H1 (cell line): ENCODE measurements at regions not wholly inside any gene's neighbourhood (a gene's known extent, or its start where the extent isn't known, plus 50 kb on each side); places are given as distances from the start of the nearest gene placed in this dataset.

Experiments
- CTCF ChIA-PET: fragments of 300-600 bp; sonication (Branson Sonifier 250); formaldehyde crosslinking; loops from one replicate; lab custom pipeline; 2021; ENCODE audit not compliant: partially characterized antibody; lab: Charles Lee
- POLR2A ChIA-PET: fragments of 300-600 bp; sonication (Branson Sonifier 250); formaldehyde crosslinking; loops from one replicate; lab custom pipeline; 2021; ENCODE audit warnings: inconsistent platforms; ENCODE audit not compliant: partially characterized antibody; lab: Charles Lee
- DNase-seq, 2 experiments: peaks; one replicate each; pipeline versions ENCODE4 v3.0.0 to v3.0.0-alpha.2; 2010 to 2022; ENCODE audit warnings: low spot score in 2 of 2, low read depth in 1 of 2, mixed read lengths in 1 of 2
- FAIRE-seq: peaks from 2 replicates; lab custom pipeline; 2011; peaks lifted over from hg19 to GRCh38; lab: Jason Lieb, UNC
- H2AFZ ChIP-seq: 2 replicates; pipeline ENCODE4 v1.8.1; 2012; ENCODE audit warnings: low read length, inconsistent platforms
- H2AK5ac ChIP-seq: 2 replicates; pipeline ENCODE4 v1.6.1; 2013; ENCODE audit warnings: low read depth, low read length
- H2BK120ac ChIP-seq: replicated peaks from 2 replicates; pipeline ENCODE3; 2013; ENCODE audit warnings: low read depth, low read length, inconsistent platforms
- H2BK12ac ChIP-seq: 2 replicates; pipeline ENCODE4 v1.6.1; 2013; ENCODE audit warnings: low read depth, low read length
- H2BK15ac ChIP-seq: 2 replicates; pipeline ENCODE4 v1.6.1; 2013; ENCODE audit warnings: low read length
- H2BK20ac ChIP-seq: 2 replicates; pipeline ENCODE4 v1.6.1; 2013; ENCODE audit warnings: low read length
- H2BK5ac ChIP-seq: 2 replicates; pipeline ENCODE4 v1.6.1; 2013; ENCODE audit warnings: low read depth, low read length
- H3K14ac ChIP-seq: 2 replicates; pipeline ENCODE4 v1.6.1; 2013; ENCODE audit warnings: inconsistent platforms; ENCODE audit not compliant: insufficient read length
- H3K18ac ChIP-seq: 2 replicates; pipeline ENCODE4 v1.6.1; 2013; ENCODE audit warnings: low read length; ENCODE audit errors: extremely low read depth
- H3K23ac ChIP-seq: 2 replicates; pipeline ENCODE4 v1.6.1; 2013; ENCODE audit warnings: inconsistent platforms; ENCODE audit not compliant: insufficient read length
- H3K23me2 ChIP-seq: 2 replicates; pipeline ENCODE4 v1.6.1; 2013; ENCODE audit warnings: low read depth, low read length
- H3K27ac ChIP-seq: 2 replicates; pipeline ENCODE4 v1.6.1; 2011; ENCODE audit warnings: low read depth, low read length, inconsistent platforms
- H3K27me3 ChIP-seq, 4 experiments: replicated peaks in 1 of 4; 1 replicate in 1 of 4; 2 replicates in 3 of 4; pipeline versions ENCODE4 v1.6.1 to v1.8.1; 2011 to 2013; ENCODE audit warnings: low read length in 3 of 4, mild to moderate bottlenecking in 3 of 4, inconsistent platforms in 2 of 4, mixed read lengths in 2 of 4, moderate library complexity in 1 of 4; ENCODE audit not compliant: control insufficient read depth in 3 of 4, insufficient read depth in 3 of 4; ENCODE audit errors: extremely low read depth in 1 of 4
- H3K36me3 ChIP-seq, 4 experiments: 2 replicates each; pipeline versions ENCODE4 v1.6.1 to v1.8.1; 2011 to 2013; ENCODE audit warnings: mild to moderate bottlenecking in 4 of 4, low read length in 3 of 4, moderate library complexity in 2 of 4, control low read depth in 1 of 4, inconsistent platforms in 1 of 4; ENCODE audit not compliant: insufficient read depth in 4 of 4, control insufficient read depth in 2 of 4
- H3K4ac ChIP-seq: replicated peaks from 2 replicates; pipeline ENCODE3; 2013; ENCODE audit warnings: low read length, low read depth, mixed read lengths, inconsistent platforms; ENCODE audit not compliant: insufficient read length
- H3K4me1 ChIP-seq, 4 experiments: replicated peaks in 1 of 4; 1 replicate in 1 of 4; 2 replicates in 3 of 4; pipeline versions ENCODE4 v1.6.1 to v1.8.1; 2011 to 2013; ENCODE audit warnings: low read length in 3 of 4, inconsistent platforms in 2 of 4, mixed read lengths in 1 of 4; ENCODE audit not compliant: insufficient read depth in 4 of 4, control insufficient read depth in 3 of 4
- H3K4me2 ChIP-seq, 2 experiments: 2 replicates each; pipeline versions ENCODE4 v1.6.1 to v1.8.1; 2011 to 2013; ENCODE audit warnings: low read depth in 2 of 2, low read length in 2 of 2, control low read depth in 1 of 2, inconsistent platforms in 1 of 2, mild to moderate bottlenecking in 1 of 2; ENCODE audit not compliant: insufficient read depth in 1 of 2
- H3K4me3 ChIP-seq, 4 experiments: fragments of 200-600, 300-600 bp in 1 of 4; sonication (generic), shearing (Covaris generic), sonication (Bioruptor Twin) in 1 of 4; 2 replicates each; pipeline versions ENCODE4 v1.5.1 to v1.8.1; 2011 to 2016; ENCODE audit warnings: low read length in 4 of 4, low read depth in 3 of 4, control low read depth in 2 of 4, inconsistent platforms in 2 of 4, mild to moderate bottlenecking in 2 of 4, mixed read lengths in 1 of 4, moderate library complexity in 1 of 4; ENCODE audit not compliant: insufficient read depth in 2 of 4; ENCODE audit errors: extremely low read depth in 1 of 4
- H3K56ac ChIP-seq: replicated peaks from 2 replicates; pipeline ENCODE3; 2013; ENCODE audit warnings: low read depth, mild to moderate bottlenecking, mixed read lengths, low read length, inconsistent platforms; ENCODE audit not compliant: insufficient read length
- H3K79me1 ChIP-seq: 2 replicates; pipeline ENCODE4 v1.6.1; 2013; ENCODE audit warnings: low read depth, low read length, control low read depth
- H3K79me2 ChIP-seq, 2 experiments: 2 replicates each; pipeline versions ENCODE4 v1.6.1 to v1.8.1; 2012 to 2013; ENCODE audit warnings: low read length in 2 of 2, mild to moderate bottlenecking in 2 of 2, inconsistent platforms in 1 of 2; ENCODE audit not compliant: insufficient read depth in 2 of 2, control insufficient read depth in 1 of 2
- H3K9ac ChIP-seq, 4 experiments: replicated peaks in 1 of 4; 1 replicate in 1 of 4; 2 replicates in 3 of 4; pipeline versions ENCODE4 v1.6.1 to v1.8.1; 2011 to 2013; ENCODE audit warnings: low read depth in 3 of 4, low read length in 3 of 4, control low read depth in 2 of 4, mild to moderate bottlenecking in 2 of 4, moderate library complexity in 2 of 4, inconsistent platforms in 1 of 4; ENCODE audit errors: extremely low read depth in 1 of 4
- H3K9me3 ChIP-seq, 2 experiments: 2 replicates each; pipeline versions ENCODE4 v1.6.1 to v1.8.1; 2012 to 2013; ENCODE audit warnings: mild to moderate bottlenecking in 2 of 2, moderate library complexity in 2 of 2, control low read depth in 1 of 2, inconsistent platforms in 1 of 2, low read depth in 1 of 2, low read length in 1 of 2, mixed read lengths in 1 of 2; ENCODE audit not compliant: insufficient read depth in 2 of 2
- H4K20me1 ChIP-seq, 2 experiments: replicated peaks in 1 of 2; 2 replicates each; pipeline versions ENCODE3 to v1.8.1; 2011 to 2013; ENCODE audit warnings: inconsistent platforms in 2 of 2, low read length in 2 of 2, mild to moderate bottlenecking in 1 of 2; ENCODE audit not compliant: insufficient read depth in 2 of 2, control insufficient read depth in 1 of 2
- H4K5ac ChIP-seq: 2 replicates; pipeline ENCODE4 v1.6.1; 2013; ENCODE audit warnings: low read length, low read depth, mixed read lengths, inconsistent platforms; ENCODE audit not compliant: insufficient read length
- H4K8ac ChIP-seq: 2 replicates; pipeline ENCODE4 v1.8.0; 2013; ENCODE audit warnings: mild to moderate bottlenecking, moderate library complexity, low read length, inconsistent platforms; ENCODE audit not compliant: insufficient read depth; ENCODE audit errors: extremely low read depth
- H4K91ac ChIP-seq: replicated peaks from 2 replicates; pipeline ENCODE3; 2013; ENCODE audit warnings: low read length, mixed read lengths, inconsistent platforms; ENCODE audit not compliant: insufficient read length
- ASH2L ChIP-seq: fragments of 200-600, 300-600 bp; sonication (generic); IDR thresholded peaks from one replicate; pipeline ENCODE4 v1.7.1; 2017; ENCODE audit warnings: low read length
- ATF2 ChIP-seq: IDR thresholded peaks from 2 replicates; pipeline ENCODE4 v1.6.1; 2012; ENCODE audit warnings: low read length, inconsistent platforms
- E2F6 ChIP-seq: IDR thresholded peaks from 2 replicates; pipeline ENCODE4 v1.6.1; 2012; ENCODE audit warnings: inconsistent platforms
- EGR1 ChIP-seq: IDR thresholded peaks from 2 replicates; pipeline ENCODE4 v1.6.1; 2011; ENCODE audit warnings: low read depth, low read length, borderline replicate concordance
- EZH2 ChIP-seq: fragments of 200-600 bp; sonication (generic); IDR thresholded peaks from 2 replicates; pipeline ENCODE4 v1.7.1; 2012; ENCODE audit warnings: low read depth, mild to moderate bottlenecking, moderate library complexity, low read length, inconsistent platforms; ENCODE audit not compliant: severe bottlenecking
- GTF2F1 ChIP-seq: IDR thresholded peaks from 2 replicates; pipeline ENCODE4 v1.6.1; 2012; ENCODE audit warnings: low read depth, low read length, improper control_type of control experiment, borderline replicate concordance
- MAFK ChIP-seq: IDR thresholded peaks from 2 replicates; pipeline ENCODE4 v1.6.1; 2012; ENCODE audit warnings: low read depth, mild to moderate bottlenecking, improper control_type of control experiment, low read length
- NANOG ChIP-seq: IDR thresholded peaks from 2 replicates; pipeline ENCODE4 v1.6.1; 2011; ENCODE audit warnings: low read length, low read depth, mild to moderate bottlenecking, inconsistent platforms; ENCODE audit not compliant: insufficient read depth, poor library complexity, severe bottlenecking
- PHF8 ChIP-seq: fragments of 200-600 bp; sonication (generic); conservative IDR thresholded peaks from 2 replicates; pipeline ENCODE4 v1.7.1; 2012; ENCODE audit warnings: low read depth, mild to moderate bottlenecking, inconsistent platforms, low read length, moderate library complexity
- POLR2AphosphoS5 ChIP-seq: IDR thresholded peaks from 2 replicates; pipeline ENCODE4 v1.6.1; 2011; ENCODE audit warnings: low read depth, low read length
- TAF1 ChIP-seq: IDR thresholded peaks from 2 replicates; pipeline ENCODE4 v1.6.1; 2011; ENCODE audit warnings: mild to moderate bottlenecking, low read depth, low read length
- TBP ChIP-seq: IDR thresholded peaks from 2 replicates; pipeline ENCODE4 v1.6.1; 2011; ENCODE audit warnings: low read depth, low read length, improper control_type of control experiment
- YY1 ChIP-seq: IDR thresholded peaks from 2 replicates; pipeline ENCODE4 v1.6.1; 2011; ENCODE audit warnings: low read depth, mild to moderate bottlenecking, low read length
- WGBS, 2 experiments: shearing (Covaris generic) in 1 of 2; methylation state at CpG; one replicate each; pipeline versions ENCODE4 v1.1.6 to v1.1.7; 2013 to 2015; ENCODE audit warnings: low lambda C conversion rate in 2 of 2, mixed read lengths in 2 of 2, inconsistent platforms in 1 of 2, low coverage in 1 of 2, missing lambda C conversion rate in 1 of 2; ENCODE audit not compliant: insufficient replicate concordance in 2 of 2, insufficient coverage in 1 of 2, insufficient read length in 1 of 2; ENCODE audit errors: extremely low coverage in 1 of 2, missing lambda C conversion rate in 1 of 2; 5-methylcytosine and 5-hydroxymethylcytosine counted together

- H3K27ac ChIP-seq = no peak overlapping the region
- no peak overlapping the region for H3K4ac ChIP-seq
- peaks cover 0 to 4% of the 10 kb centered on the region in 2 experiments; a peak in 1 of 4 replicates for H3K9me3 ChIP-seq
- no peak overlapping the region for H4K5ac ChIP-seq
- H3K79me1 ChIP-seq = no peaks in the 10 kb centered on the region
- H2AK5ac ChIP-seq = no peak overlapping the region
- no peak for DNase-seq
- no peaks in the 10 kb centered on the region for H3K27me3 ChIP-seq
- ChIA-PET CTCF (interaction anchor here (0.6 kb wide), 2 partner anchors 45 to 733 kb away, joined by 3 to 4 read pairs; no protein-coding TSS in a partner anchor), POLR2A (no interaction called here)
- H2BK120ac ChIP-seq = no peak overlapping the region
- no peak overlapping the region for H4K8ac ChIP-seq
- no peak overlapping the region for H3K14ac ChIP-seq
- no peaks in the 10 kb centered on the region for H3K36me3 ChIP-seq
- no peak overlapping the region for H3K4me3 ChIP-seq
- H3K79me2 ChIP-seq = no peaks in the 10 kb centered on the region
- no peak overlapping the region for H3K56ac ChIP-seq
- 79% methylated on average over 2 of the region's 2 CpGs; no CpG with 5 or more reads in 1 of the 2 experiments for WGBS, 2 experiments
- no peak overlapping the region for H2BK12ac ChIP-seq
- no peak overlapping the region for H3K18ac ChIP-seq
- H2AFZ ChIP-seq = no peak overlapping the region; the same call in 1 of the 2 replicates
- H3K23me2 ChIP-seq = no peaks in the 10 kb centered on the region
- H4K91ac ChIP-seq = no peak overlapping the region
- no peaks in the 10 kb centered on the region for H3K4me1 ChIP-seq
- H3K23ac ChIP-seq = no peak overlapping the region
- H3K4me2 ChIP-seq = no peak overlapping the region
- no peaks in the 10 kb centered on the region for H4K20me1 ChIP-seq
- no peak for FAIRE-seq
- H3K9ac ChIP-seq = no peak overlapping the region
- no peak overlapping the region for H2BK20ac ChIP-seq
- no peak overlapping the region for H2BK15ac ChIP-seq
- no peak overlapping the region for H2BK5ac ChIP-seq
- TF ChIP-seq EGR1 (no peak), ATF2 (no peak), NANOG (no peak), YY1 (no peak), TBP (no peak), MAFK (no peak), TAF1 (no peak), E2F6 (no peak), ASH2L (no peak), POLR2AphosphoS5 (no peak), PHF8 (no peak), EZH2 (no peak), GTF2F1 (no peak)
Observed at GRCh38 chr12:90275088-90275487, 566.5 kb upstream of the ATP2B1 start.
